HG02588 (cell line): ENCODE measurements at regions not wholly inside any gene's neighbourhood (a gene's known extent, or its start where the extent isn't known, plus 50 kb on each side); places are given as distances from the start of the nearest gene placed in this dataset.
"Not testable (repeated sequence)": the region's sequence is repeated elsewhere in the genome, so short reads cannot be mapped to it uniquely, and the experiment has no call there.

ENCODE experiments used
- ATAC-seq: cut with Tn5 transposase; IDR thresholded peaks from one replicate; pipeline ENCODE4 v1.9.1; 2021; ENCODE audit warnings: mild to moderate bottlenecking, moderate library complexity; ENCODE audit not compliant: unreplicated experiment

GRCh38 chr5:34261020-34261419, 218.0 kb upstream of the C1QTNF3 start:
- not testable (repeated sequence) for ATAC-seq

- ATAC-seq = not testable (repeated sequence)
Observed at GRCh38 chr5:34266151-34266550, 223.1 kb upstream of the C1QTNF3 start.

GRCh38 chr5:34296759-34297158, 253.7 kb upstream of the C1QTNF3 start:
- ATAC-seq = not testable (repeated sequence)

GRCh38 chr5:34329201-34329600, 286.2 kb upstream of the C1QTNF3 start:
- not testable (repeated sequence) for ATAC-seq

- not testable (repeated sequence) for ATAC-seq
Observed at GRCh38 chr5:34329611-34330108, 286.6 kb upstream of the C1QTNF3 start.

GRCh38 chr5:34331928-34332454, 289.0 kb upstream of the C1QTNF3 start:
- not testable (repeated sequence) for ATAC-seq

- not testable (repeated sequence) for ATAC-seq
Observed at GRCh38 chr5:34339408-34340001, 296.5 kb upstream of the C1QTNF3 start.

GRCh38 chr5:34354440-34354839, 301.7 kb upstream of the RAI14 start:
- not testable (repeated sequence) for ATAC-seq

- ATAC-seq = not testable (repeated sequence)
Observed at GRCh38 chr5:34371417-34371816, 284.7 kb upstream of the RAI14 start.

- not testable (repeated sequence) for ATAC-seq
Observed at GRCh38 chr5:34371817-34372216, 284.3 kb upstream of the RAI14 start.

GRCh38 chr5:34372739-34373138, 283.4 kb upstream of the RAI14 start:
- not testable (repeated sequence) for ATAC-seq

- ATAC-seq = not testable (repeated sequence)
Observed at GRCh38 chr5:34377651-34378050, 278.5 kb upstream of the RAI14 start.

- not testable (repeated sequence) for ATAC-seq
Observed at GRCh38 chr5:34378498-34378897, 277.6 kb upstream of the RAI14 start.

GRCh38 chr5:34388754-34389153, 267.4 kb upstream of the RAI14 start:
- ATAC-seq = not testable (repeated sequence)

- ATAC-seq = no peak
Observed at GRCh38 chr5:34409373-34409772, 246.8 kb upstream of the RAI14 start.

- ATAC-seq = no peak
Observed at GRCh38 chr5:34410411-34411139, 245.6 kb upstream of the RAI14 start.

GRCh38 chr5:34411470-34412346, 244.4 kb upstream of the RAI14 start:
- no peak for ATAC-seq

- no peak for ATAC-seq
Observed at GRCh38 chr5:34412736-34413135, 243.4 kb upstream of the RAI14 start.

GRCh38 chr5:34415559-34416198, 240.4 kb upstream of the RAI14 start:
- ATAC-seq = peak; percentile 100

GRCh38 chr5:34416501-34417008, 239.6 kb upstream of the RAI14 start:
- no peak for ATAC-seq
